Endothelial cell of umbilical vein (primary cell): ENCODE measurements at regions not wholly inside any gene's neighbourhood (a gene's known extent, or its start where the extent isn't known, plus 50 kb on each side); places are given as distances from the start of the nearest gene placed in this dataset.

Experiments
- BruUV-seq: library from RNA; stranded (reverse); fragments of 400-500 nt; replicated peaks from 2 replicates; lab custom pipeline; 2021; lab: Mats Ljungman, UMichigan
- CTCF ChIA-PET: fragments of 300-600, 350-600 bp; sonication (Branson Sonifier 250); formaldehyde crosslinking; loops from one replicate; lab custom pipeline; 2021; ENCODE audit warnings: antibody characterized with exemption, inconsistent platforms; lab: Charles Lee
- POLR2A ChIA-PET: fragments of 300-600, 350-600 bp; sonication (Branson Sonifier 250); formaldehyde crosslinking; loops from one replicate; lab custom pipeline; 2021; ENCODE audit warnings: antibody characterized with exemption, inconsistent platforms; lab: Charles Lee
- DNase-seq: peaks from one replicate; pipeline ENCODE4 v3.0.0-alpha.2; 2011; ENCODE audit warnings: low read depth, low spot score
- FAIRE-seq: peaks from 2 replicates; lab custom pipeline; 2011; peaks lifted over from hg19 to GRCh38; lab: Jason Lieb, UNC
- H2AFZ ChIP-seq: 2 replicates; pipeline ENCODE4 v1.6.0; 2012; ENCODE audit warnings: low read depth, low read length, control low read depth, inconsistent platforms
- H3K27ac ChIP-seq: 2 replicates; pipeline ENCODE4 v1.5.1; 2011; ENCODE audit warnings: low read depth, mild to moderate bottlenecking, control low read depth, low read length, moderate library complexity; ENCODE audit not compliant: insufficient read depth
- H3K27me3 ChIP-seq, 2 experiments: 2 replicates each; pipeline versions ENCODE4 v1.6.0 to v1.6.1; 2011; ENCODE audit warnings: low read length in 2 of 2, mixed read lengths in 1 of 2; ENCODE audit not compliant: control insufficient read depth in 2 of 2, insufficient read depth in 2 of 2
- H3K36me3 ChIP-seq, 2 experiments: 2 replicates in 1 of 2; 3 replicates in 1 of 2; pipeline ENCODE4 v1.5.1; 2011; ENCODE audit warnings: low read length in 2 of 2, mild to moderate bottlenecking in 1 of 2, moderate library complexity in 1 of 2; ENCODE audit not compliant: control insufficient read depth in 2 of 2, insufficient read depth in 2 of 2; ENCODE audit errors: extremely low read depth in 1 of 2
- H3K4me1 ChIP-seq: 3 replicates; pipeline ENCODE4 v1.5.1; 2011; ENCODE audit warnings: mild to moderate bottlenecking, low read length; ENCODE audit not compliant: control insufficient read depth, insufficient read depth; ENCODE audit errors: extremely low read depth
- H3K4me2 ChIP-seq: 2 replicates; pipeline ENCODE4 v1.6.1; 2011; ENCODE audit warnings: low read length, control low read depth, mixed read lengths; ENCODE audit not compliant: insufficient read depth
- H3K4me3 ChIP-seq, 3 experiments: fragments of 200-600 bp in 1 of 3; sonication (generic), shearing (Covaris generic) in 1 of 3; replicated peaks in 1 of 3; 2 replicates each; pipeline ENCODE4 v1.5.1; 2011 to 2016; ENCODE audit warnings: control low read depth in 3 of 3, low read length in 3 of 3, mild to moderate bottlenecking in 2 of 3, inconsistent platforms in 1 of 3, low read depth in 1 of 3, moderate library complexity in 1 of 3; ENCODE audit not compliant: insufficient read depth in 1 of 3
- H3K79me2 ChIP-seq: 2 replicates; pipeline ENCODE4 v1.6.0; 2012; ENCODE audit warnings: low read length, inconsistent platforms; ENCODE audit not compliant: control insufficient read depth, insufficient read depth
- H3K9ac ChIP-seq: replicated peaks from 2 replicates; pipeline ENCODE3; 2011; ENCODE audit warnings: low read length, control low read depth; ENCODE audit not compliant: insufficient read depth; ENCODE audit errors: extremely low read depth
- H3K9me1 ChIP-seq: replicated peaks from 3 replicates; pipeline ENCODE4 v1.6.0; 2011; ENCODE audit warnings: mild to moderate bottlenecking, low read length; ENCODE audit not compliant: control insufficient read depth, insufficient read depth; ENCODE audit errors: extremely low read depth
- H3K9me3 ChIP-seq: replicated peaks from 2 replicates; pipeline ENCODE4 v1.5.1; 2012; ENCODE audit warnings: low read length, inconsistent platforms; ENCODE audit not compliant: control insufficient read depth, insufficient read depth
- H4K20me1 ChIP-seq: replicated peaks from 2 replicates; pipeline ENCODE3; 2011; ENCODE audit warnings: mild to moderate bottlenecking, low read length; ENCODE audit not compliant: control insufficient read depth, insufficient read depth; ENCODE audit errors: extremely low read depth
- EZH2 ChIP-seq: IDR thresholded peaks from 2 replicates; pipeline ENCODE4 v1.6.1; 2012; ENCODE audit warnings: borderline replicate concordance, low read depth, mild to moderate bottlenecking, moderate library complexity, low read length, inconsistent platforms; ENCODE audit not compliant: severe bottlenecking
- FOS ChIP-seq: IDR thresholded peaks from 2 replicates; pipeline ENCODE4 v1.6.1; 2011; ENCODE audit warnings: mild to moderate bottlenecking, low read length, moderate library complexity, borderline replicate concordance; ENCODE audit not compliant: insufficient read depth
- GATA2 ChIP-seq: IDR thresholded peaks from 2 replicates; pipeline ENCODE4 v1.7.0; 2011; ENCODE audit warnings: low read depth, mild to moderate bottlenecking, moderate library complexity, mixed read lengths, low read length; ENCODE audit not compliant: insufficient read length, insufficient read depth
- MAX ChIP-seq: IDR thresholded peaks from 2 replicates; pipeline ENCODE4 v1.6.1; 2011; ENCODE audit not compliant: insufficient read depth, insufficient read length
- MYC ChIP-seq: IDR thresholded peaks from one replicate; pipeline ENCODE4 v1.6.1; 2011; ENCODE audit warnings: mild to moderate bottlenecking, low read depth, low read length
- POLR2AphosphoS5 ChIP-seq: IDR thresholded peaks from 2 replicates; pipeline ENCODE4 v1.6.1; 2012; ENCODE audit warnings: low read depth, mild to moderate bottlenecking, control low read depth, low read length, moderate library complexity; ENCODE audit not compliant: insufficient read depth
- dilution Hi-C: fragments of 300-500 bp; cut with MboI; formaldehyde crosslinking; loops from one replicate; pipeline ENCODE4 v1.15.0; 2019; ENCODE audit warnings: low sequenced_read_pairs; ENCODE audit not compliant: extremely low pct_ligation_motif_present
- intact Hi-C: fragments of 100-400 bp; cut with micrococcal nuclease; formaldehyde crosslinking; loops from one replicate; pipeline ENCODE4 v1.10.0; 2022

- DNase-seq = no peak
- H3K9me1 ChIP-seq = no peaks in the 10 kb centered on the region
- H3K79me2 ChIP-seq = no peaks in the 10 kb centered on the region
- no peak overlapping the region for H3K27ac ChIP-seq
- H3K4me2 ChIP-seq = no peak overlapping the region
- dilution Hi-C loops = no loop called here
- FAIRE-seq = no peak
- ChIA-PET POLR2A (no interaction called here), CTCF (interaction anchor here (1.2 to 1.9 kb wide), 2 partner anchors 10 to 81 kb away, joined by 4 to 5 read pairs; no protein-coding TSS in a partner anchor)
- H3K27me3 ChIP-seq = no peaks in the 10 kb centered on the region
- no peaks in the 10 kb centered on the region for H3K4me1 ChIP-seq
- no peak overlapping the region for H3K4me3 ChIP-seq
- BruUV-seq = no TSS peak
- no peak for TF ChIP-seq EZH2
- TF ChIP-seq MAX = no peak
- TF ChIP-seq GATA2 = no peak
- TF ChIP-seq MYC = no peak
- TF ChIP-seq POLR2AphosphoS5 = no peak
- TF ChIP-seq FOS = no peak
- no peak overlapping the region for H2AFZ ChIP-seq
- no peaks in the 10 kb centered on the region for H4K20me1 ChIP-seq
- no peaks in the 10 kb centered on the region for H3K9me3 ChIP-seq
- no peak overlapping the region for H3K9ac ChIP-seq
- intact Hi-C loops = no loop called here
- H3K36me3 ChIP-seq = no peaks in the 10 kb centered on the region
Observed at GRCh38 chr14:100466111-100466856, 120.9 kb downstream of the BEGAIN start.
